ENCODE measurements at regions not wholly inside any gene's neighbourhood (a gene's known extent, or its start where the extent isn't known, plus 50 kb on each side); places are given as distances from the start of the nearest gene placed in this dataset.

DNA sequence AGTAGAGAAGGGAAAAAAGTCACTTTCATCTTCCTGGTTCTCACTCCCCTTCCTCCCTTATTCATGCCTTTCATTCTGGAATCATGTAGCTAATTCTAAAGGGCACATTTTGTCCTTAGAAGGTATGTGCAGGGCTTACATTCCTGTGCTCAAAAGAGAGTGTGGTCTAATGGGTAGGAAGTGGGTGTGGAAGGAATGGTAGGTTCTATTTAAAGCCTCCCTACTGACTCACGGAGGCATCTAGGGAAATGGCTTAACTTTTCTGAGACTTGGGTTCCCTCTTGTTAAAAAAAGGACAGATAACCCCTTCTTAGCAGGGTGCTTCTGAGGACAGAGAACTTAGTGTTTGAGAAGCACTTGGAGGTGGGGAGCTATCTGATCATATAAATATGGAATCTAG lies 249.3 kb upstream of the DUSP10 start:
- TF ChIP-seq POLR2A (IDR thresholded peaks at IDR 0.05) (no peak), EP300 (IDR thresholded peaks at IDR 0.05) (no peak), POLR2AphosphoS5 (IDR thresholded peaks at IDR 0.05) (no peak)
- TF ChIP-seq, protein P1, sequence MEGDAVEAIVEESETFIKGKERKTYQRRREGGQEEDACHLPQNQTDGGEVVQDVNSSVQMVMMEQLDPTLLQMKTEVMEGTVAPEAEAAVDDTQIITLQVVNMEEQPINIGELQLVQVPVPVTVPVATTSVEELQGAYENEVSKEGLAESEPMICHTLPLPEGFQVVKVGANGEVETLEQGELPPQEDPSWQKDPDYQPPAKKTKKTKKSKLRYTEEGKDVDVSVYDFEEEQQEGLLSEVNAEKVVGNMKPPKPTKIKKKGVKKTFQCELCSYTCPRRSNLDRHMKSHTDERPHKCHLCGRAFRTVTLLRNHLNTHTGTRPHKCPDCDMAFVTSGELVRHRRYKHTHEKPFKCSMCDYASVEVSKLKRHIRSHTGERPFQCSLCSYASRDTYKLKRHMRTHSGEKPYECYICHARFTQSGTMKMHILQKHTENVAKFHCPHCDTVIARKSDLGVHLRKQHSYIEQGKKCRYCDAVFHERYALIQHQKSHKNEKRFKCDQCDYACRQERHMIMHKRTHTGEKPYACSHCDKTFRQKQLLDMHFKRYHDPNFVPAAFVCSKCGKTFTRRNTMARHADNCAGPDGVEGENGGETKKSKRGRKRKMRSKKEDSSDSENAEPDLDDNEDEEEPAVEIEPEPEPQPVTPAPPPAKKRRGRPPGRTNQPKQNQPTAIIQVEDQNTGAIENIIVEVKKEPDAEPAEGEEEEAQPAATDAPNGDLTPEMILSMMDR (IDR thresholded peaks at IDR 0.05) = no peak

Data from stomach (tissue), 4 donors.